IPS-20b (cell line): ENCODE measurements at regions not wholly inside any gene's neighbourhood (a gene's known extent, or its start where the extent isn't known, plus 50 kb on each side); places are given as distances from the start of the nearest gene placed in this dataset.

Experiments
- H3K27ac ChIP-seq: one replicate; pipeline ENCODE4 v1.5.1; 2013; ENCODE audit warnings: low read length
- H3K27me3 ChIP-seq: 2 replicates; pipeline ENCODE4 v1.6.1; 2013; ENCODE audit warnings: mild to moderate bottlenecking, low read length, inconsistent platforms; ENCODE audit not compliant: insufficient read depth
- H3K36me3 ChIP-seq: 2 replicates; pipeline ENCODE4 v1.6.1; 2013; ENCODE audit warnings: low read depth, mild to moderate bottlenecking, inconsistent platforms, low read length, moderate library complexity; ENCODE audit not compliant: insufficient read depth
- H3K4me1 ChIP-seq: 2 replicates; pipeline ENCODE4 v1.6.1; 2013; ENCODE audit warnings: mild to moderate bottlenecking, control low read depth, inconsistent platforms, low read length, moderate library complexity; ENCODE audit not compliant: insufficient read depth
- H3K4me3 ChIP-seq: 2 replicates; pipeline ENCODE4 v1.5.1; 2013; ENCODE audit warnings: mild to moderate bottlenecking, low read length, inconsistent platforms
- H3K9ac ChIP-seq: 2 replicates; pipeline ENCODE4 v1.6.1; 2013; ENCODE audit warnings: low read depth, mild to moderate bottlenecking, inconsistent platforms, low read length, moderate library complexity
- H3K9me3 ChIP-seq: 2 replicates; pipeline ENCODE4 v1.6.1; 2013; ENCODE audit warnings: mild to moderate bottlenecking, low read depth, low read length, inconsistent platforms; ENCODE audit not compliant: insufficient read depth

GRCh38 chr6:87905101-87905641, 142.5 kb upstream of the SPACA1 start:
- H3K9me3 ChIP-seq, result no peaks in the 10 kb centered on the region
- H3K27ac ChIP-seq, result no peak overlapping the region
- no peak overlapping the region for H3K4me3 ChIP-seq
- no peak overlapping the region for H3K9ac ChIP-seq
- H3K27me3 ChIP-seq, result no peaks in the 10 kb centered on the region
- no peaks in the 10 kb centered on the region for H3K36me3 ChIP-seq
- peaks cover 43% of the 10 kb centered on the region for H3K4me1 ChIP-seq

- Histone ChIP-seq H3K4me1 (peaks cover 43% of the 10 kb centered on the region), H3K9me3 (no peaks in the 10 kb centered on the region), H3K4me3 (peak overlapping the region; percentile 36; the same call in 1 of the 2 replicates), H3K36me3 (no peaks in the 10 kb centered on the region), H3K27me3 (no peaks in the 10 kb centered on the region), H3K27ac (no peak overlapping the region), H3K9ac (no peak overlapping the region)
These were observed 143.6 kb upstream of the SPACA1 start for GRCh38 chr6:87904011-87904410.

GRCh38 chr6:87903323-87903722, 144.3 kb upstream of the SPACA1 start:
- no peaks in the 10 kb centered on the region for H3K27me3 ChIP-seq
- H3K9ac ChIP-seq, result no peak overlapping the region
- H3K36me3 ChIP-seq, result no peaks in the 10 kb centered on the region
- no peaks in the 10 kb centered on the region for H3K9me3 ChIP-seq
- 0 out of 2 replicates have a peak overlapping the region, but pooled peaks have one; percentile 5 for H3K4me3 ChIP-seq
- peaks cover 43% of the 10 kb centered on the region for H3K4me1 ChIP-seq
- no peak overlapping the region for H3K27ac ChIP-seq

- no peaks in the 10 kb centered on the region for H3K9me3 ChIP-seq
- H3K27ac ChIP-seq, result no peak overlapping the region
- H3K9ac ChIP-seq, result no peak overlapping the region
- peaks cover 40% of the 10 kb centered on the region for H3K4me1 ChIP-seq
- no peak overlapping the region for H3K4me3 ChIP-seq
- no peaks in the 10 kb centered on the region for H3K27me3 ChIP-seq
- no peaks in the 10 kb centered on the region for H3K36me3 ChIP-seq
These were observed 145.3 kb upstream of the SPACA1 start for GRCh38 chr6:87902383-87902782.

GRCh38 chr6:87901613-87902012, 146.0 kb upstream of the SPACA1 start:
- peaks cover 40% of the 10 kb centered on the region for H3K4me1 ChIP-seq
- H3K27me3 ChIP-seq, result no peaks in the 10 kb centered on the region
- no peak overlapping the region for H3K9ac ChIP-seq
- H3K9me3 ChIP-seq, result no peaks in the 10 kb centered on the region
- H3K4me3 ChIP-seq, result no peak overlapping the region
- no peak overlapping the region for H3K27ac ChIP-seq
- H3K36me3 ChIP-seq, result no peaks in the 10 kb centered on the region

- H3K9me3 ChIP-seq, result no peaks in the 10 kb centered on the region
- H3K4me1 ChIP-seq, result peaks cover 27% of the 10 kb centered on the region
- no peaks in the 10 kb centered on the region for H3K36me3 ChIP-seq
- H3K27me3 ChIP-seq, result no peaks in the 10 kb centered on the region
- H3K27ac ChIP-seq, result no peak overlapping the region
- no peak overlapping the region for H3K4me3 ChIP-seq
- no peak overlapping the region for H3K9ac ChIP-seq
These were observed 147.4 kb upstream of the SPACA1 start for GRCh38 chr6:87900160-87900698.

- H3K36me3 ChIP-seq, result no peaks in the 10 kb centered on the region
- H3K27ac ChIP-seq, result no peak overlapping the region
- peaks cover 22% of the 10 kb centered on the region for H3K4me1 ChIP-seq
These were observed 148.0 kb upstream of the SPACA1 start for GRCh38 chr6:87899499-87900147.

GRCh38 chr6:87897663-87898062, 150.0 kb upstream of the SPACA1 start:
- no peak overlapping the region for H3K9ac ChIP-seq
- H3K9me3 ChIP-seq, result no peaks in the 10 kb centered on the region
- no peaks in the 10 kb centered on the region for H3K27me3 ChIP-seq
- H3K4me1 ChIP-seq, result peaks cover 4% of the 10 kb centered on the region; the same call in 1 of the 2 replicates
- H3K36me3 ChIP-seq, result no peaks in the 10 kb centered on the region
- H3K4me3 ChIP-seq, result no peak overlapping the region
- H3K27ac ChIP-seq, result no peak overlapping the region

More at GRCh38 chr6:87899499-87900147, 148.0 kb upstream of the SPACA1 start:
- H3K27me3 ChIP-seq, result no peaks in the 10 kb centered on the region
- no peak overlapping the region for H3K4me3 ChIP-seq
- H3K9ac ChIP-seq, result no peak overlapping the region
- no peaks in the 10 kb centered on the region for H3K9me3 ChIP-seq

GRCh38 chr6:87897013-87897412, 150.6 kb upstream of the SPACA1 start:
- no peak overlapping the region for H3K9ac ChIP-seq
- no peaks in the 10 kb centered on the region for H3K36me3 ChIP-seq
- H3K4me3 ChIP-seq, result no peak overlapping the region
- H3K9me3 ChIP-seq, result no peaks in the 10 kb centered on the region
- no peak overlapping the region for H3K27ac ChIP-seq
- H3K4me1 ChIP-seq, result 0 out of 2 replicates have a peak, but pooled peaks cover 4% of the 10 kb centered on the region
- H3K27me3 ChIP-seq, result no peaks in the 10 kb centered on the region

- no peaks in the 10 kb centered on the region for H3K9me3 ChIP-seq
- no peak overlapping the region for H3K27ac ChIP-seq
- H3K4me1 ChIP-seq, result no peaks in the 10 kb centered on the region
- H3K4me3 ChIP-seq, result no peak overlapping the region
- no peaks in the 10 kb centered on the region for H3K36me3 ChIP-seq
- no peak overlapping the region for H3K9ac ChIP-seq
- no peaks in the 10 kb centered on the region for H3K27me3 ChIP-seq
These were observed 160.4 kb upstream of the SPACA1 start for GRCh38 chr6:87887266-87887665.

GRCh38 chr6:87884203-87884602, 163.4 kb upstream of the SPACA1 start:
- Histone ChIP-seq H3K4me1 (no peaks in the 10 kb centered on the region), H3K27ac (no peak overlapping the region), H3K9me3 (no peaks in the 10 kb centered on the region), H3K4me3 (no peak overlapping the region), H3K36me3 (no peaks in the 10 kb centered on the region), H3K27me3 (no peaks in the 10 kb centered on the region), H3K9ac (no peak overlapping the region)

GRCh38 chr6:87881342-87881895, 166.2 kb upstream of the SPACA1 start:
- Histone ChIP-seq H3K4me1 (no peaks in the 10 kb centered on the region), H3K9me3 (no peaks in the 10 kb centered on the region), H3K4me3 (no peak overlapping the region), H3K9ac (no peak overlapping the region), H3K27me3 (no peaks in the 10 kb centered on the region), H3K27ac (no peak overlapping the region), H3K36me3 (no peaks in the 10 kb centered on the region)
